ENCODE measurements at regions not wholly inside any gene's neighbourhood (a gene's known extent, or its start where the extent isn't known, plus 50 kb on each side); places are given as distances from the start of the nearest gene placed in this dataset.
"Not testable (repeated sequence)": the region's sequence is repeated elsewhere in the genome, so short reads cannot be mapped to it uniquely, and the experiment has no call there.

DNA sequence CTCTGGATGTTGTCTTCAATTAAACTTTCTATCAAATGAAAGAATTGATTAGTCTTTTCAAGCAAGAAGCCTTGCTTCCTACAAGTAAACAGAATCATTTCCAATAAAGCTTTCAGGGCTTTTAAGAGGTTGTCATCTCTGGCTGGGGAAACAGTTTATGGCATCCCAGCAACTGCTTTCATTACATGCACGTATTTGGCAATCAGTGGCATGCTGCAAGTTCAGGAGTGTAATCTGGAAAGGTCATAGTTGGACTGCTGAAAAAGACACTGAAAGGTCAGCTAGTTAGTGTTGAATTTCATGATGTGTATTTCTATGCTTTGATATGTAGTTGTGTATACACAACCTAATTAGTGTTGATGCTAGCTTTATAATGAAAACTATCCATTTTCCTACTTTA is 332.9 kb downstream of the DSC3 start:
- no peak overlapping the region for H3K4me3 Mint-ChIP-seq
- no peaks in the 10 kb centered on the region for H3K36me3 Mint-ChIP-seq (ENCODE audit: low read depth)
- H3K27ac Mint-ChIP-seq: no peak overlapping the region
- H3K27me3 Mint-ChIP-seq: no peaks in the 10 kb centered on the region
- DNase-seq (no peak), ATAC-seq (no peak)
- no peaks in the 10 kb centered on the region for H3K4me1 Mint-ChIP-seq
- H3K9me3 Mint-ChIP-seq: no peaks in the 10 kb centered on the region

GRCh38 chr18:30705943-30706342 is 336.6 kb downstream of the DSC3 start:
- Mint-ChIP-seq H3K4me3 (no peak overlapping the region), H3K36me3 (ENCODE audit: low read depth) (no peaks in the 10 kb centered on the region), H3K4me1 (no peaks in the 10 kb centered on the region), H3K9me3 (no peaks in the 10 kb centered on the region), H3K27me3 (no peaks in the 10 kb centered on the region), H3K27ac (no peak overlapping the region)
- DNase-seq (no peak), ATAC-seq (no peak)

- ATAC-seq (no peak), DNase-seq (no peak)
- no peak overlapping the region for H3K27ac Mint-ChIP-seq
- no peak overlapping the region for H3K4me3 Mint-ChIP-seq
- no peaks in the 10 kb centered on the region for H3K4me1 Mint-ChIP-seq
- H3K27me3 Mint-ChIP-seq: no peaks in the 10 kb centered on the region
- no peaks in the 10 kb centered on the region for H3K36me3 Mint-ChIP-seq (ENCODE audit: low read depth)
- peaks cover 4% of the 10 kb centered on the region for H3K9me3 Mint-ChIP-seq
These were observed 344.0 kb downstream of the DSC3 start for GRCh38 chr18:30698571-30698970.

DNA sequence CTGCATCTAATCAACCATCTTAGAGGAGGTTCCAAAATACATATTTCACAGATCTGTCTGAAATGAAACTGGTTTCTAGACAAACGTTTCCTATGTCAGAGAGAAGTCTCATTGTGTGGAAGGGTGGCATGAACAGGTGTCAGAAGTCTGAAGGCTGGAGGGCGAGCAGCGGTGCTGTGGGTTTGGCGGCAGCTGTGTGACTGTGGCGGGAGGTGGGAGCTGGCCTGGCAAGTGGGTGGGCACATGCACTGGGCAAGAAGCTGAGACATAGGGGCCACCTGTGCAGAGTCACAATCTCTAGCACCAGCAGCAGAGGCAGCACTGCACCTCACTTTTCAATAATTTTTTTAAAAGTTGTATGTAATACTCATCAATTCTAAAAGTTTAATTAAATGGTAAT is 346.3 kb downstream of the DSC3 start:
- ATAC-seq: no peak
- Mint-ChIP-seq H3K4me3 (no peak overlapping the region), H3K27me3 (no peaks in the 10 kb centered on the region), H3K36me3 (ENCODE audit: low read depth) (no peaks in the 10 kb centered on the region), H3K4me1 (no peaks in the 10 kb centered on the region), H3K27ac (no peak overlapping the region), H3K9me3 (peaks cover 4% of the 10 kb centered on the region)
- no peak for DNase-seq

DNA sequence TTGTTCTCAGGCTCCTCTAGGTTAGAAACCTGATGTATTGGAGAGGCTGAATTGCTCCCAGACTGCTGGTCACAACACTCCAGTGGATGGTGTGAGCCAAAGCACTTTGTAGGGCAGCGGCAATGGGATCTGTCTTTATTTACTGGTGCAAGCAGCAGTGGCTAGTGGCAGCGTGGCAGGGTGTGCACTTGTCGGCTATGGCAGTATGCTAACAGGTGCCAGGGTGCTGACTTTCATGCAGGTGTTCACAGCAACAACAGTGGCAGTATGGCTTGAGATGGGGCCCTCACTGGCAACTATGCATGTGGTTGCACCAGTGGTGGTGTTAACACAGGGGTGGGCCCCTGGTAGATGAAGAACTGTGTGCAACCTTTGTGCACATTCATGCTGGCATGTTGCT is 347.8 kb downstream of the DSC3 start:
- no peak overlapping the region for H3K27ac Mint-ChIP-seq
- no peaks in the 10 kb centered on the region for H3K36me3 Mint-ChIP-seq (ENCODE audit: low read depth)
- no peaks in the 10 kb centered on the region for H3K27me3 Mint-ChIP-seq
- H3K4me1 Mint-ChIP-seq: no peaks in the 10 kb centered on the region
- H3K9me3 Mint-ChIP-seq: peaks cover 4% of the 10 kb centered on the region
- no peak overlapping the region for H3K4me3 Mint-ChIP-seq
- DNase-seq (no peak), ATAC-seq (no peak)

GRCh38 chr18:30689216-30689615 is 353.3 kb downstream of the DSC3 start:
- H3K9me3 Mint-ChIP-seq: no peaks in the 10 kb centered on the region
- H3K36me3 Mint-ChIP-seq (ENCODE audit: low read depth): no peaks in the 10 kb centered on the region
- no peaks in the 10 kb centered on the region for H3K27me3 Mint-ChIP-seq
- ATAC-seq (no peak), DNase-seq (no peak)
- no peak overlapping the region for H3K27ac Mint-ChIP-seq
- no peak overlapping the region for H3K4me3 Mint-ChIP-seq
- no peaks in the 10 kb centered on the region for H3K4me1 Mint-ChIP-seq

- H3K9me3 Mint-ChIP-seq: no peaks in the 10 kb centered on the region
- no peak overlapping the region for H3K27ac Mint-ChIP-seq
- H3K4me3 Mint-ChIP-seq: no peak overlapping the region
- ATAC-seq (no peak), DNase-seq (no peak)
- H3K27me3 Mint-ChIP-seq: no peaks in the 10 kb centered on the region
- H3K4me1 Mint-ChIP-seq: no peaks in the 10 kb centered on the region
- H3K36me3 Mint-ChIP-seq (ENCODE audit: low read depth): no peaks in the 10 kb centered on the region
These were observed 355.0 kb downstream of the DSC3 start for GRCh38 chr18:30687501-30687900.

DNA sequence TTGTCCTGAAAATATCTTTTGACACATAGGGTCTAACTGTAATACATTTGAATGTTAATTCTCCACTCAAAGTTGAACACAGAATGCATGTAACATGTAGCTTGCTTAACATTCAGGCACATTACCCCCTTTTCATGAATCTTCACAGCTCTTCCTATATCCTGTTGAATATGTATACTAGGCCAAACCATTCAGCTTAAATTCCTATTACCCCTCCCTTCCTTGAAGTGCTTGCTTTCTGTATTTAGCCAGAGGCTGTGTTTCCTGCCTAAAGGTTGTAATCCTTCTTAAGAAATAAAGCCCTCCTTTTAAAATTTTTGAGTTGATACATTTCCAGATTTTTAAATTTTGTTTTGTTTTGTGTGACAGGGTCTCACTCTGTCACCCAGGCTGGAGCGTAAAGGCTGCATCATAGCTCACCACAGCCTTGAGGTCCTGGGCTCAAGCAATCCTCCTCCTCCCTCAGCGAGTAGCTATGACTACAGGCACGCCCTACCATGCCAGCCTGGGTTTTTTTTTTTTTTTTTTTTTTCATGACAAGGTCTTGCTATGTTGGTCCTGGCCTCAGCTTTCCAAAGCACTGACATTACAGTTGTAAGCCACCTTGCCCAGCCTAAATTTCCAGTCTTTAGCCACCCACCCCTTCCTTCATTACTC is 357.6 kb downstream of the DSC3 start:
- Mint-ChIP-seq H3K36me3 (ENCODE audit: low read depth) (no peaks in the 10 kb centered on the region), H3K9me3 (no peaks in the 10 kb centered on the region), H3K27ac (no peak overlapping the region), H3K4me1 (no peaks in the 10 kb centered on the region), H3K27me3 (no peaks in the 10 kb centered on the region), H3K4me3 (no peak overlapping the region)
- ATAC-seq (no peak), DNase-seq (no peak)

- Mint-ChIP-seq H3K9me3 (no peaks in the 10 kb centered on the region), H3K27ac (no peak overlapping the region)
- no peak for ATAC-seq
These were observed 358.7 kb downstream of the DSC3 start for GRCh38 chr18:30683836-30684235.

GRCh38 chr18:30682672-30683071 is 359.9 kb downstream of the DSC3 start:
- Mint-ChIP-seq H3K9me3 (no peaks in the 10 kb centered on the region), H3K4me1 (no peaks in the 10 kb centered on the region), H3K27ac (no peak overlapping the region), H3K36me3 (ENCODE audit: low read depth) (no peaks in the 10 kb centered on the region), H3K27me3 (no peaks in the 10 kb centered on the region), H3K4me3 (no peak overlapping the region)
- DNase-seq: no peak
- no peak for ATAC-seq

More at GRCh38 chr18:30683836-30684235, 358.7 kb downstream of the DSC3 start:
- Mint-ChIP-seq H3K36me3 (ENCODE audit: low read depth) (no peaks in the 10 kb centered on the region), H3K4me3 (no peak overlapping the region), H3K27me3 (no peaks in the 10 kb centered on the region), H3K4me1 (no peaks in the 10 kb centered on the region)
- no peak for DNase-seq

- Mint-ChIP-seq H3K4me3 (no peak overlapping the region), H3K27ac (no peak overlapping the region), H3K27me3 (no peaks in the 10 kb centered on the region), H3K9me3 (peaks cover 3% of the 10 kb centered on the region), H3K36me3 (ENCODE audit: low read depth) (no peaks in the 10 kb centered on the region), H3K4me1 (no peaks in the 10 kb centered on the region)
- no peak for DNase-seq
- no peak for ATAC-seq
These were observed 363.1 kb downstream of the DSC3 start for GRCh38 chr18:30679285-30679930.

GRCh38 chr18:30677813-30678212 is 364.7 kb downstream of the DSC3 start:
- H3K4me3 Mint-ChIP-seq; H3K36me3 Mint-ChIP-seq (ENCODE audit: low read depth); DNase-seq; H3K4me1 Mint-ChIP-seq; H3K27me3 Mint-ChIP-seq; H3K9me3 Mint-ChIP-seq; H3K27ac Mint-ChIP-seq; ATAC-seq: not testable (repeated sequence)

DNA sequence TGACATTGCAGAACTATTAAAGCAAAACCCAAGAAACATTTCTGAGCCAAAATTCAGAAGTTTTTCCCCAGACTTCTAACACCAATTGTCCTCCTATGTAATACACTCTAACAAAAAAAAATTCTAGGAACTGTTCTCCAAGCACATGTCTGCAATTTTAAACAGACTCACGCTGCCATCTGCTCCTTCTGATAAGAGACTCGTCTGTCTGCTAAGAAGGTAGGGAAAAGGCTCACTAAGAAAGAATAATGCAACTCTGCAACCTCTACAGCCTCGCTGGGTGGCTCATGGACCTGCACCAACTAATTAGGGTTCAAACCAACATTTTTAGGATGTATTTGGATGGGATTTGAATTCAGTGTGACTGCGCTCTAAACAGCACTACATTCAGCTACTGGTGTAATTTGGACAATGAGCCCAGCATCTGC is 366.5 kb downstream of the DSC3 start:
- H3K27ac Mint-ChIP-seq: no peak overlapping the region
- H3K4me3 Mint-ChIP-seq: no peak overlapping the region
- H3K27me3 Mint-ChIP-seq: no peaks in the 10 kb centered on the region
- DNase-seq (no peak), ATAC-seq (no peak)
- H3K36me3 Mint-ChIP-seq (ENCODE audit: low read depth): no peaks in the 10 kb centered on the region
- H3K9me3 Mint-ChIP-seq: peaks cover 3% of the 10 kb centered on the region
- no peaks in the 10 kb centered on the region for H3K4me1 Mint-ChIP-seq

DNA sequence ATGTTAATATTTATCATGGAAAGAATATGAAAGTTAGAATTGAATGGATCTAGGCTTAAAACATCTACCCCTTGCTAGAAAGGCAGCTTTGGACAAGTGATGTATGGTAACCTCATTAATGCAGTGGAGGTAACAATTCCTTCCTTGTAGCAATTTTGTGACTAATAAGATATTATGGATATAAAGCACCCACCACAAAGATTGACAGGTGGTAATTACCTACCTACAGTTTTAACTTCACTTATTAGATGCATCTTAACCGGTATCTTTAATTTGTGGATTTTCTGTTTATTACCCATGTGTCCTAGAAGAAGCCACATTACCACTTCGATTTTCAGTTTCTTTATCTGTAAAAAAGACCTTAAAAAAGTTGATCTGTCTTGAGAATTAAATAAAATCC is 367.0 kb downstream of the DSC3 start:
- DNase-seq (no peak), ATAC-seq (no peak)
- Mint-ChIP-seq H3K4me1 (no peaks in the 10 kb centered on the region), H3K27ac (no peak overlapping the region), H3K9me3 (peaks cover 3% of the 10 kb centered on the region), H3K4me3 (no peak overlapping the region), H3K36me3 (ENCODE audit: low read depth) (no peaks in the 10 kb centered on the region), H3K27me3 (no peaks in the 10 kb centered on the region)

DNA sequence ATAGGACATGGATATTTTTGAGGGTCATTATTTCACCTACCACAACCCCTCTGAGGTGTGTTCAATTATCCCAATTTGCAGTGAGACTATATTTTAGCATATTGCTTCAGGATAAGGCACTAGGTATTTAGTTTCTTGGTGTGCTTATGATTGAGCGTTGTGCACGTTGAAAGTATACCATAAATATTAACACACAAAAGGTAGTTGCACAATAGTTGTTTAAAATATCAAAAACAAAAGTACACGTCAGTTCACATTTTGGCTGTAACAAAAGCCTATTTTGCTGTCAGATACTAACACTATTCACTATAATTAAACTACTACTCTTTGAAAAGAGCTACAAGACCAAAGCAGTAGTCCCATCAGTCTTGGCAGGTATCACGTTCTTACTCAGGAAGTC is 367.5 kb downstream of the DSC3 start:
- Mint-ChIP-seq H3K27me3 (no peaks in the 10 kb centered on the region), H3K4me1 (no peaks in the 10 kb centered on the region), H3K9me3 (peaks cover 3% of the 10 kb centered on the region), H3K27ac (no peak overlapping the region), H3K4me3 (no peak overlapping the region), H3K36me3 (ENCODE audit: low read depth) (no peaks in the 10 kb centered on the region)
- ATAC-seq: no peak
- no peak for DNase-seq

- no peaks in the 10 kb centered on the region for H3K4me1 Mint-ChIP-seq
- no peak overlapping the region for H3K27ac Mint-ChIP-seq
- ATAC-seq: no peak
- peaks cover 3% of the 10 kb centered on the region for H3K9me3 Mint-ChIP-seq
- no peaks in the 10 kb centered on the region for H3K27me3 Mint-ChIP-seq
- no peaks in the 10 kb centered on the region for H3K36me3 Mint-ChIP-seq (ENCODE audit: low read depth)
- no peak overlapping the region for H3K4me3 Mint-ChIP-seq
- no peak for DNase-seq
These were observed 367.9 kb downstream of the DSC3 start for GRCh38 chr18:30674596-30674995.
